Left hindlimb (tissue), 1 donor: ENCODE measurements at regions not wholly inside any gene's neighbourhood (a gene's known extent, or its start where the extent isn't known, plus 50 kb on each side); places are given as distances from the start of the nearest gene placed in this dataset.
"Not testable (repeated sequence)": the region's sequence is repeated elsewhere in the genome, so short reads cannot be mapped to it uniquely, and the experiment has no call there.

Experiments
- DNase-seq: peaks from one replicate; pipeline ENCODE4 v3.0.0-alpha.2; 2018

DNA sequence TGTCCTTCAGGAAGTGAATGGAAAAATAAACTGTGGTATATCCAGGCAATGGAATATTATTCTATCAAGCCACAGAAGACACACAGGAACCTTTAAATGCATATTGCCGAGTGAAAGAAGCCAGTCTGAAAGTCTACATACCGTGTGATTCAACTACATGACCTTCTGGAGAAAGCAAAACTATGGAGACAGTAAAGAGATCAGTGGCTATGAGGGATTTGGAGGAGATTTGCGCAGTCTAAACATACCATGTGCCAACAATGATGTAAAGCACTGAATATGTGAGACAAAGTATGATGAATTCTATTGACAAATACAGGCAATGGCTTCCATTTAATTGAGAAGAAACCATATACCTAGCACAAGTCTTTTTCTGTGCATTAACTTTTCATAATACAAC, 518.3 kb upstream of the ZNF337 start:
- no peak for DNase-seq

DNA sequence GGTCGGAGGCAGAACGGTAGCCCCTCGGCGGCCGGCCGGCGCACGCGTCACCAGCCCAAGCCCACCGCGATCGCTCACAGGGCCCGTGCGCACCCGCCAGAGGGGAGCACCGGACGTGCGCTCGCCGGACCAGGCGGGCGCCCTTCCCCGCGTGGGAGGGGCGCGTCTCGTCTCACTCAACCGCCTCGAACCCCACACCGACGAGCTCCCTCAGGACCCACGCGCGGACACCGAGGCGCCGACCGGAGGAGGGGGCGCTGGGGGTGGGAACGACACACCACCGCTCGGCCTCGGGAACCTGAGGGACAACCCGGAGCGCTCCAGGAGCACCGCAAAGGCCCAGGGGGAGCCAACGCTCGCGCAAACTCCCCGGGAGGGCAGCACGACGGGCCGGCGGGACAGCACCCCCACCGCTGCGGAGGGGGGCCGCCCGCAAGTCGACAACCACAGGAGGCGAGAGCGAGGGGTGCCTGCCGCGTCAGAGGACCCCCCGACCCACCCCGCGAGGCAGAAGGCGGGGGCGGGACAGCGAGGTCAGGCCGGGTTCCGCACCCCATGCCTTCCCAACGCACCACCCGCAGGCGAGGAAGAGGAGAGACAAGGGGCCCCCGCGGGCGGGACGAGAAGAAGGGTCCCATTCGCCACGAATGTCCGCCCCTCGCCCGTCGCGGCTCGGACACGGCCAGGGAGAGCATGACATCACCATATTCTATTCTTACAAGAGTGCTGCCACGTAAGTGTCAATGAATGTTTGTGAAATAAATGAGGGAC, 512.7 kb upstream of the ZNF337 start:
- no peak for DNase-seq

DNA sequence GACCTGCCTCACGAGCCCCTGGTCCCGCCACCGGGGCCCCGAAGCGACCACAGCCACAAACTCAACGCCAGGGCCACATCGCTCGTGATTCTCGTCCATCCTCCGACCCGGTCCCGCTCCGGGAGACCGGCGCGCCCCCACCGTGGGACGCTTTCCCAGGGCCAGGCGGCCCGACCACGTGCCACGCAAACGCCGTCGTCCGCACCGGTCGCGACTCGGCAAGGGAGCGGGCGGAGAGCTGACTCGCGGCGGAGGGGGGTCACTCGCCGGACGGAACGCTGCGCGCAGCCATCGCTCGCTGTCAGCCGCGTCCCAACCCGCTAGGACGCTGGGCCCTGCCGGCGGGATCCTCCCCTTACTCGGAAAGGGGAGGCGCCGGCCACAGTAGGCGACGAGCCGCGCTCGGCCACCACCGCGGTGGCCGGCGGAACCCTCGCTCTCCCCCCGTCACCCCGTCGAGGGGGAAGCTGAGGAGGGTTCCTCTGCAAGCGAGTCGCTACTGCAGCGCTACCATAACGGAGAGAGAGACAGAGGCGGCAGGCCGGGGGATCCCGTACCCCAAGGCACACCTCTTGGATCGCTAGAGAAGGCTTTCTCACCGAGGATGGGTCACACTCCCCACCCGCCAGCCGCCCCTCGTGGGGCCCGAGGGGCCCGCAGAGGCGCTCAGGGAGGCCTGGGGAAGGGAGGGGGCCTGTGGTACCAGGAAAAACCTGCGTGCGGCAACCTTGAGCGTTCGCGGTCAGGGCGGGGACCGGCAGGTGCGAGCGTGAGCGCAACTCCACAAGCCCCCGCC, 511.8 kb upstream of the ZNF337 start:
- DNase-seq: no peak

DNA sequence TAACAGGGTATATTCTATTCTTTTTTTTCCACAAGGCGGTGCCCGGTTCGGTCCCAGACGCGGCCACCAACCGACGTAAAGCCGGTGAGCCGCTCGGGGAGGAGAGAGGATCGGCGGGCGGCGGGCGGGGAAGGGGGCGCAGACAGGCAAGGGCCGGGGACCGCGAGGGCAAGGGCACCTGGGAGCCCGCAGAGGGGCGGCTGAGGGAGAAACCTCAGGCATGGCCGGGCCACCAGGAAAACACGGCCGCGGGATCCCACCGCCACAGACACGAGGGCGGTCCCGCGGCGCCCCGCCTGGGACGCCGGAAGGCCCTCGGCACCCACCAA, 511.3 kb upstream of the ZNF337 start:
- not testable (repeated sequence) for DNase-seq

DNA sequence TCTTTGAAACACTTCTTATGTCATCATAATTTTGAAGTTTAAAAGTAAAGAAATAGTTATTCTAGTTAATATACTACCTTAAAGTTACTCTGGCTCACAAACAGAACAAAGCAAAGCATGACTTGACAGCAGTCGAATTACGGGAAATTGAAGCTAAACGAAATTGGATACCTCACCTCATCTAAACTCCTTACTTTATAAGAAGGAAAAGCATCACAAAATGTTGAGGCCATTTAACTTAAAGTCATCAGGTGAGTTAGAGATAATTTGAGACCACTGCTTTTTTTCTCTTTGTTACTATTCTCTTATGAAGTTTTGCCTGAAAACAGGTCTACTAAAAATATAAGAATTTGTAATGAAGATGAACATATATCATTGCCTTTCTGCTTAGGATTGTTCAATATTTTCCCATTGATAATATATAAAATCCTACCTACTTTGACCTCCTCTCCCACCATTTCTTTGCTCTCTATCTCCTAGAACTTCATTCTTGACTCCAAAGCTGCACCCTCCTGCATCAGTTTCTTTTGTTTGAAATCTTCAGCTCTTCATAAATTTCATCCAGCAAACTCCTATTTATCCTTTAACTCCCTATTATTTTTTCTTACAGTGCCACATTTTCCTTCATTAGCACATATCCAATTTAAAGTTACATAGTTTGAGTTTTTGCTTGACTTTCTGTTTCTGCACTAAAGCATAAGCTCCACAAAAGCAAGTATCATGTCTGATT, 510.7 kb upstream of the ZNF337 start:
- no peak for DNase-seq

DNA sequence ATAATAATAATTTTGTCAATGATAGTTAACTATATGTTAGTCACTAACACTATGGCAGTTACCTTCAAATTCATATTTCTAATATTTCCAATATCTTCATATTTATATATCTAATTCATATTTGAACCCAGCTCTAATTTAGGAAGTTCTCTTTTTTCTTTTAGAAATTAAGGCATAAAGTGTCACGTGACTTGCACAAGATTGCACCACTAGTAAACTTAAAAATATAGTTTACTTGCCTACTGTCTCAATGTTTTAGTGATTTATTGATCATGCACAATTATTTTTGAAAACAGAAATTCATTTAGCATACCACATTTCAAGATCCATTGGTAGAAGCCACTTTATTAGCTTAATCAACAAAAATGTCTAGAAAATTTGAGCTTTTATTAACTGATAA, 508.7 kb upstream of the ZNF337 start:
- no peak for DNase-seq

DNA sequence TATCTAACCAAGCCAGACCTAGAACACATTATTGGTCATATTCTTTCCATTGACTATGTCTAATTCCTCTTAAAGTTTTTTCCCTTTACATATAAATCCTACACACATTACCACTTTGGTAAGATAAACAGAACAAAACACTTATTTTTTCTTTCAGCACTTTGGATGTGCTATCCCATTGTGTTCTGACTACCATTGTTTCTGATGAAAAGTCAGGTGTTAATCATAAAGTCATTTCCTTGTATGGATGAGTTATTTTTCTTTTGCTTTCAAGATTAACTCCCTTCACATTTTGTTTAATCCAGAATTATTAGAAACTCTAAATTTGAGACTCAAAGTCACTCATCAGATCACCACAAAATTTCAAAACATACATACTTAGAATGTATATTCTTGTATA, 504.4 kb upstream of the ZNF337 start:
- not testable (repeated sequence) for DNase-seq

DNA sequence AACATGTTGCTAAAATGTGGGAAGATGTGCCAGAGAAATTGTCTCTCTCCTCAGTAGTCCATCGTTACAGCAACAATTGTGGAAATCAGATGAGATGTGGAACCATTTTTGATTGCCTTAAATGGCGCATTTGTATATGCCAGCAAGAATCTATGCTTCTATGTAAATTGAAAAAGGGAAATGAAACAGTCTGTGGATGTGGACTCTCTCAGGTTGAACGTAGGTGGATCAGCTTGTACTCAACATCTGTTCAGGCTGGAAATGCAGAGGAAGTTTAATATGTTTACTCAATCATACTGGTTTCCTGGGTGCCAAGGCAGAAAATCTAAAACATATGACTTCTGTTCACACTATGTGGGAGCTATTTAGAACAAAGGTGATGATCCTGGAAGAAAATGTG, 490.7 kb upstream of the ZNF337 start:
- DNase-seq: not testable (repeated sequence)

DNA sequence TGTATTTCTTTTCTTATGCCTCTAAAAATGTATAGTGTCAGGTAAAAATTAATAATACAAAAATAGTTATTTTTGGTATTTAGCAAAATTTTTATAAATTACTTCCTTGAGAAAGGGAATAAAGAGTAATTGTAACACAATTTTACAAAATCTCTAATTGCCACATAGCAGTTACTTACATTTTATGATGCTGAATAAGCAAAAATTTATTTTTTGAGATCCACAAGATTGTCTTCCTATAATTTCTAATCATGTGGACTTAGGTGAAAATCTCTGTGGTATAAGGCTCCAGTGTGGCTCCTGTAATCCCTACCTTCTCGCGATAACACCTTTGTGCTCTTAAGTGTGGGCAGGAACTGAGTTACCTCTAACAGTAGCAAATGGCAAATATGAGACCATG, 487.1 kb upstream of the ZNF337 start:
- DNase-seq: not testable (repeated sequence)

DNA sequence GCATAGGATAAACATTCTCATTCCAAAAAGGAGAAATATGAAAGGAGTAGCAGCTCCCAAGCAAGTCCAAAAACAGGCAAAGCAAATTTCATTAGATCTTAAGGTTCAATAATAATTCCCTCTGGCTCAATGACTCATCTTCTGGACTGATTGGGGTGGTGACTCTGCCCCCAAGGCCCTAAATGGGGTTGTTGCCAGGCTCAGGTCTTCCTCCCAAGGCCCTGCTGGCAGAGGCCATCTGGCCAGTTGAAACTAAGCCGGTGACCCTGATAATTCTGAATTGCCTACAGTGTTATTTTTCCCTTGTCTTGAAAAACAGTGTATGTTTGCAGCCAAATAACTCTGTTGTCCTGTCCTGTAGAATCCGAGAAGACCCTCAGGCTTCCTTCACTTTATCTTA, 484.7 kb upstream of the ZNF337 start:
- not testable (repeated sequence) for DNase-seq

DNA sequence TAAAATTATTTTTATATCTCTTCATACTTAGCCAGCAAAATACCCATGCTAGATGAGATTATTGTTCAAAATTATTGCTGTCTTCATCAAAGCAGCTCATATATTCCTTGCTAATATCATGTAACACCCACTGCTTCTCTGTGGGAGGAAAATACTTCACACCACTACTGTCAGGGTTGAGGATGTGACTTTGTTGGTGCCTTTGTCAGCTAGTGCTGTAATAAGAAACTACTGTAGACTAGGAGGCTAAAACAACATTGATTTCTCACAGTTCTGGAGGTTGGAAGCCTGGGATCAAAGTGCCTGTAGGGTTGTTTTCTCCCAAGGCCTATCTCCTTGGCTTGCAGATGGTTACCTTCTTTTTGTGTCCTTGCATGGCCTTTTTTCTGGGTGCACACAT, 475.2 kb upstream of the ZNF337 start:
- DNase-seq: not testable (repeated sequence)

DNA sequence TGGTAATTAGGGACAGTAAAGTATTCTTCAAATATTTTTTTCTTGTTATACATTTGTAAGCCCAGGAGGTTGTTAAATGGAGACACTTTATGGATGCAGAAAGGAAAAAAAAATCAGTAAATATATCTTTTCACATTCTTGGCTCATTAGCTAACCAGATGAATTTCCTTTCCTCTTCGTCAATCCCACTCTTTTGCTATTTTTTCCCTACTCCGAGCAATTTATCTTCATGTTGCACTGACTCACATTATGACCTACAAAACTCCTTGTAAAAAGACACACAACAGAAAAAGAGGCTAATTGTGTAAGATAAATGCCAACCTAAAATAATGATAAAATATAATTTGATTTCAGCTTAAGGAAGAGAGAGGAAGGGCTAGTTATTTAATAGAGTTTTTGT, 472.9 kb upstream of the ZNF337 start:
- no peak for DNase-seq

DNA sequence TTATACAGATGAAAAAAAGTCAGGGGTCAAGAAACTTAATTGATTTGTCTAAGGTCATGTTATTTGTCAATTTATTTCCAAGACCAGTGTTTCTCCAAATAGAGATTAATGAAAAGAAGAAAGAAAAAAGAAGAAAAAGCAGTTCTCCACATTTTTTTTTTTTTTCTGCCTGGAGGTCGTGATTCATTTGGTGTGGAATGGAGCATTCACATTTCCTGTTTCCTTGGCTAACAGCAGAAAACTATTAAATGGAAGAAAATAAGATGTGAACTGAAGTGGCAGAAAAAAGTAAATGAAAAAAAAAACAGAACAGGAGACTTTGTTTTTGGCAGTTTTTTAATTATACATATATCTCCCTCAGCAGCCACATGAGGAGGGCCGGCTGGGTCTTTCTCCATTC, 470.8 kb upstream of the ZNF337 start:
- no peak for DNase-seq

DNA sequence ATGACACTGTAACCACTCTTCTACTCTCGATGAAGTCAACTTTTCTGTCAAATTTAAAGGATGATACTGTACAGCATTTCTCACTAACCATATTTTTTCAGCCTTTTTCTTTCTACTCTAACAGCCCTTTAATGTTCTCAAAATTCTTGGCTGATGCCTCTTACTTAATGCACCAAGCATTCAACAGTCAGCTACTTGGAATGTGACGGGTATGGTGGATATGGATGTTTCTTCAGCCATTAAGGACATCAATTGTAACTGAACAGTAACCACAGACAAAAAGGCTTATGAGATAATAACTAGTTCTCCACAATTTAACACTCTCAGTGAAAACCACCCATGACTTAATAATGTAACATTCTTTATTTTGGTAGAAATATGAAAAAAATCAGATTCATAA, 467.2 kb upstream of the ZNF337 start:
- no peak for DNase-seq

DNA sequence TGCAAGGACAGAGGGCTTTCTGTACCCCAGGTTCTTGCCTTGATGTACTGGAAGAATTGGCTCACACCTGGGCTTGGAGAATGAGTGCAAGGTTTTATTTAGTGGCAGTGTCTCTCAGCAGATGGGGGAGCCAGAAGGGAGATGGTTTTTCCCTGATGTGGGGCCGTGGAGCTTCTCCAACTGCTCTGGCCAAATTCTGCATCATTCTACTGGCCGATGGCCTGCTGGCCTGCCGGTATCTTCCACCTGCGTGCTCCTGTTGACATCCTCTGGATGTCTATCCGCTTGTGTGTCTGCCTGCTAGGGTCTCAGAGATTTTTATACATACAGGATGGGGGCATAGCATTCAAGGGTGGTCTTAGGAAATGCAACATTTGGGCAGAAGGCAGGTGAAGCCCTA, 466.5 kb upstream of the ZNF337 start:
- not testable (repeated sequence) for DNase-seq

DNA sequence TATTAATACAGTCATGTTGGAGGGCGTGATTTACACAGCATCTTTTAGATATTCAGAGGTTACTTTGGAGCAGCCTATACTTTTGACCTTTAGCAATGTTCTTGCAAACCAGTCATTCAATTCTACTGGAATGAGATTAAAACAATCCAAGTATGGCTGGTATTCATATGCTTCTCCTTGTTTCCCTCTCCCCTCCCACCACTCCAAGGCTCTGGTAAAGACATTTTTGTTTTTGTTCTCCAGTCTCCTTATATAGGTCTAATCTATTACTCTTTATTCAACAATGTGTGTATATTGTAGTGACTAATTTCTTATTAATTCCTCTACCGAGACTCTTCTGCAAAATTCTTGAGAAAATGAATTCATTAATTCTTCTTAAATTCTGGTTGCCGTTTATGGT, 465.1 kb upstream of the ZNF337 start:
- DNase-seq: not testable (repeated sequence)

DNA sequence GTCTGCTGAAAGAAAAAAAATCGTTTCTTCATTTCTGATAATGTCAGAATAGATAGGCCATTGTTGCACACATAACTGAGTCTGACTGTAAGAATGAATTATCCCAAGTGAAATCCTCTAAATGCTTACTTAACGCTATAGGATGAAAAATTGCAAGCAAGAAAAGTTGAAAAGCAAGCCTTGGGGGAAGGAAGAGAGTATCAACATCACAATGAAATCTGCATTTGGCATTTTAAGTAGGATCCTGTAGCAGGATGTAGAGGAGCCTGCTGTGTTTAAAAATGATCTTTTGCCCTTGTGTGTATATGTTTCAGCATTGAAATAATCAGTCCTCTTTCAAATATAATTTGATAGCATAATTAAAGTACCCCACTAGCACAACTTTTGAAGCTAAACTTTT, 464.3 kb upstream of the ZNF337 start:
- DNase-seq: not testable (repeated sequence)

DNA sequence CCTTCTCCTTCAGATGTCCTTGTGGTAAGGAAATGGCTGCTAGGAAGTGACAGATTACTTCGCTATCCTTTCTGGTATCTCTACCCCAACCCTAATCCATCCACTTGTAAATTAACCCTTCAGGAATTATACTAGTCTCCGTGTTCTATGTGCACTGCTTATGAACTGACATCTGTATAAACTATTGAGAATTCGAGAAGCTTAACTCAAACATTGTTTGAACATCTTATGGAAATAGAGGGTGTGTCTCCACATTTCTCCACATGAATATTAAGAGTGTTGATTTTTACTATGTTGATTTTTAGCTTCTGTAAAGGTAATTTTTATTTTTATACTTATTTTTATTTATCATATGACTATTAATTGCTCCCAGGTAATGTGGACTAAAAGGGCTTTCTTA, 457.6 kb upstream of the ZNF337 start:
- no peak for DNase-seq

DNA sequence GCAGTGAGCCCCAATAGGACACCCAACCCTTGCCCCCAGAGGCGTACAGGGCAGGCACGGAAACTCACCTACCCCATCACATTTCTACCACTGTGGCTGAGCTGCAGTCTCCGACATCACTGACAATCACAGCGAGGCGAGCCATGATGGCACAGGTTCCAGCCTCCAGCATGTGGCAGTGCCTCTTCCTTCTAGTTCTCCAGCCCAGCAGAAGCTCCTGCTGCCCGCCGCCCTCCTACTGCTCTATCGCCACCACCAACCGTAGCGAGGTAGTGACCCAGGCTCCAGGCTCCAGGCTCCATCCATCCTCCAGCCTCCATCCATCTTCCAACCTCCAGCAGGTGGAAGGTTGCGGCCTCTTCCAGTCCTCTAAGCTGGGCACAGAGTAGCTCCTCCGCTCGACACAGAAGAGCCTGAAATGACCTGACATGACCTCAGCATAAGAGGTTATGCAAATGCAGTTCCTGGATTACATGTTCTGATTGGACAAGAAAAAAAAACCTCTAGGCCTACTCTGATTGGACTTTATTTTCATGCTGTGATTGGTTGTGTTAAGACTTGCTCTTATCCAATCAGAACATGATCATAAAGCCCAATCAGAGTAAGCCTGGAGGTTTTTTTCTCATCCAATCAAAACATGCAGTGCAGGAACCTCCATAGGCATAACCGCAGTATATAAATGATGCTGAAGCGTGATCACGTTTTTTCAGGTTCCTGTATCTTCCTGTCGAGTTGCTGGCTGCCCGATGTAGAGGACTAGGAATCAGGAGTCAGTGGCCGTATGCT, 438.9 kb upstream of the ZNF337 start:
- no peak for DNase-seq

DNA sequence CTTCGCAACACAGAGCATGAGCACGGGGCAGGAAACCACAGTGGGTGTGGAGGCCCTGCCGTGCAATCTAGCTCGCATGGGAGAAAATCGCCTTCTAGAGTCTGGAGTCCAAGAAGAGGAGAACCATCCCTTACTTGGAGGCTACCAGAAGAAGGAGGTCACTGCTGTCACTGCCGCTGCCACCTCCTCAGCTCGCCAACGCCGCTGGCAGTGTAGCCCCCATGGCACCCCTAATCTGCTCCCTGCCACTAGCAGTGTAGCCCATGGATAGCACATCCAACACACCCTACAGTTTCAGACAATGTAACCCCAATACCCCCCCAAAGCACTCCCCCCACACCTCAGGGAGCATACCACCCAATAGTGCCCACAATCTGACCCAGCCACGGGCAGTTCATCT, 438.0 kb upstream of the ZNF337 start:
- DNase-seq: no peak

DNA sequence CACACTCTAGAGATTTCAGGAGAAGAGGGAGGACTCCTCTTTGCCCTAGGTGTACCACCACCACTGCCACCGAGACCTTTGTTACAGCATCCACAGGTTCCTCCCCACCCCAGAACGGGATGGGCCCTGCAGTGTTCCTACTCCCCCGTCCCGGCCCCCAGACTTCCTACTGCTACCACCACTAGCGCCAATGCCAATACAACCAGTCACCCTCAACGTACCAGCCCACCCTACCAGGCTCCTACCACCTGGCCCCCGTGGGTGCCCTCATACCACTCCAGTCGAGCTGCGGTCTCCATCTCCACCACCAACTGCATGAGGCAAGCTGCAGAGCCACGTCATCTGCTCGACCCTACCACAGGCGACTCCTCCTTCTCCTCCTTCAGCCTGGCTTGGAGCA, 437.1 kb upstream of the ZNF337 start:
- DNase-seq: not testable (repeated sequence)

DNA sequence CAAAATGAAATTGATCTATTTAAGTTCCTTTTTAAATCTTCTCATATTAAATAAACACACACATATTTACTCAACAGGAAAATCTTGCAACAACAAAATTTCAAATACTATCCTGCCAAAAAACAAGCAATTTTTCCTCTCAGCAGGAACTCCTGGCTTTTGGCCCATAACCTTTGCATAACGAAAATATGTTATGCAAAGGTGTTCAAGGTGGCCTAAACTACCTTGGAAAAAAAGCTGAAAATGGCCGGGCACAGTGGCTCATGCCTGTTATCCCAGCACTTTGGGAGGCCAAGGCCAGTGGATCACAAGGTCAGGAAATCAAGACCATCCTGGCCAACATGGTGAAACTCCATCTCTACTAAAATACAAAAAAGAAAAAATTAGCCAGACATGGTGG, 424.3 kb upstream of the ZNF337 start:
- not testable (repeated sequence) for DNase-seq

DNA sequence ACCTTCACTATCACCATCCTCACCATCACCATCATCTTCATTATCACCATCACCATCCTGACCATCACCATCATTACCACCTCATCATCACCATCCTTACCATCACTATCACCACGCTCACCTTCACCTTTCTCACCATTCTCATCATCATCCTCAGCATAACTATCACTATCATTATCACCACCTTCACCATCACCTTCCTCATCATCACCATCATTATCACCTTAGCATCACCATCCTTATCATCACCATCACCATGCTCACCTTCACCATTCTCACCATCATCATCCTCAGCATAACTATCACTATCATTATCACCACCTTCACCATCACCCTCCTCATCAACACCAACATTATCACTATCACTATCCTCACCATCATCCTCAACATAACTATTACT, 397.8 kb upstream of the ZNF337 start:
- DNase-seq: not testable (repeated sequence)
